A549 (cell line): ENCODE measurements at regions not wholly inside any gene's neighbourhood (a gene's known extent, or its start where the extent isn't known, plus 50 kb on each side); places are given as distances from the start of the nearest gene placed in this dataset.
A peak's percentile ranks its signal among the peaks of the same experiment; 100 is the strongest.

ENCODE experiments used
- ATAC-seq, 2 experiments: fragments of 200-7000 bp in 1 of 2; fragments of >200 bp in 1 of 2; cut with Nextera tagmentation in 1 of 2; cut with Tn5 transposase in 1 of 2; 3 replicates each; pipeline versions ENCODE4 v1.8.0 to v1.9.1; 2018 to 2020; ENCODE audit warnings: mild to moderate bottlenecking in 1 of 2, moderate library complexity in 1 of 2
- CTCF ChIA-PET: fragments of 300-600 bp; sonication (Branson Sonifier 250); formaldehyde crosslinking; extraction: SDS; loops from one replicate; lab custom pipeline; 2021; ENCODE audit warnings: antibody characterized with exemption, inconsistent platforms; lab: Yijun Ruan, JAX
- POLR2A ChIA-PET: fragments of 350-600 bp; formaldehyde crosslinking; extraction: SDS; loops from one replicate; lab custom pipeline; 2021; ENCODE audit warnings: antibody characterized with exemption, inconsistent platforms; lab: Yijun Ruan, JAX
- DNase-seq, 2 experiments: peaks; one replicate each; pipeline versions ENCODE4 v3.0.0 to v3.0.0-alpha.2; 2011 to 2016; ENCODE audit warnings: low read depth in 1 of 2, low spot score in 1 of 2
- FAIRE-seq: peaks from 2 replicates; lab custom pipeline; 2011; peaks lifted over from hg19 to GRCh38; lab: Jason Lieb, UNC
- H3K27ac ChIP-seq, 2 experiments: fragments of >200 bp; sonication (Bioruptor Twin); formaldehyde crosslinking; 3 replicates each; pipeline ENCODE4 v1.5.1; 2016 to 2017
- H3K4me1 ChIP-seq: fragments of >200 bp; sonication (Bioruptor Twin); formaldehyde crosslinking; 3 replicates; pipeline ENCODE4 v1.6.1; 2016
- H3K4me2 ChIP-seq: fragments of >200 bp; sonication (Bioruptor Twin); formaldehyde crosslinking; 3 replicates; pipeline ENCODE4 v1.6.1; 2016
- H3K4me3 ChIP-seq: fragments of >200 bp; sonication (Bioruptor Twin); formaldehyde crosslinking; 3 replicates; pipeline ENCODE4 v1.5.1; 2016
- H3K9me3 ChIP-seq: fragments of >200 bp; sonication (Bioruptor Twin); formaldehyde crosslinking; 3 replicates; pipeline ENCODE4 v1.6.1; 2016
- BHLHE40 ChIP-seq: IDR thresholded peaks from 2 replicates; pipeline ENCODE4 v1.6.1; 2012; ENCODE audit warnings: low read depth, low read length, inconsistent platforms
- CBX2 ChIP-seq: fragments of 200-600 bp; sonication (generic); IDR thresholded peaks from 2 replicates; pipeline ENCODE4 v1.6.1; 2016; ENCODE audit warnings: low read depth, mild to moderate bottlenecking, borderline replicate concordance
- CHD2 ChIP-seq: fragments of 150-350 bp; IDR thresholded peaks from 2 replicates; pipeline ENCODE4 v1.6.1; 2014; ENCODE audit warnings: low read length; ENCODE audit not compliant: partially characterized antibody
- EHMT2 ChIP-seq: fragments of 200-600 bp; sonication (generic); IDR thresholded peaks from 2 replicates; pipeline ENCODE4 v1.6.1; 2016; ENCODE audit warnings: antibody characterized with exemption, low read depth, mild to moderate bottlenecking, moderate library complexity
- FOSL2 ChIP-seq, 2 experiments: fragments of 450-650 bp in 1 of 2; fragments of >200 bp in 1 of 2; sonication (Bioruptor Twin) in 1 of 2; formaldehyde crosslinking; IDR thresholded peaks; 2 replicates each; pipeline versions ENCODE4 v1.5.0 to v1.6.1; 2016 to 2020; ENCODE audit warnings: mild to moderate bottlenecking in 1 of 2, moderate library complexity in 1 of 2
- GATA3 ChIP-seq: IDR thresholded peaks from 2 replicates; pipeline ENCODE4 v1.6.1; 2012; ENCODE audit warnings: borderline replicate concordance
- HES2 ChIP-seq: fragments of >200 bp; sonication (Bioruptor Twin); formaldehyde crosslinking; IDR thresholded peaks from 2 replicates; pipeline ENCODE4 v1.6.1; 2016
- HOXA7 ChIP-seq: fragments of 250-450 bp; sonication (Bioruptor Pico); IDR thresholded peaks from 2 replicates; pipeline ENCODE4 v1.5.0; 2020; ENCODE audit warnings: mild to moderate bottlenecking, moderate library complexity
- HOXB13 ChIP-seq: fragments of 250-450 bp; sonication (Bioruptor Pico); IDR thresholded peaks from 2 replicates; pipeline ENCODE4 v1.5.0; 2020; ENCODE audit warnings: low read depth, mild to moderate bottlenecking, moderate library complexity
- JUN ChIP-seq, 2 experiments: fragments of >200 bp; sonication (Bioruptor Twin); formaldehyde crosslinking; IDR thresholded peaks; 2 replicates in 1 of 2; 3 replicates in 1 of 2; pipeline ENCODE4 v1.6.1; 2016 to 2017
- MAFK ChIP-seq: fragments of 450-650 bp; IDR thresholded peaks from 2 replicates; pipeline ENCODE4 v1.6.1; 2014; ENCODE audit not compliant: partially characterized antibody
- MYC ChIP-seq: IDR thresholded peaks from 2 replicates; pipeline ENCODE4 v1.6.1; 2012; ENCODE audit warnings: mild to moderate bottlenecking, inconsistent platforms, low read length, improper control_type of control experiment, borderline replicate concordance
- NFE2L2 ChIP-seq: fragments of 150-350 bp; conservative IDR thresholded peaks from 2 replicates; pipeline ENCODE4 v1.6.1; 2014; ENCODE audit warnings: low read length
- NPAS2 ChIP-seq: fragments of 250-450 bp; sonication (Bioruptor Pico); IDR thresholded peaks from 2 replicates; pipeline ENCODE4 v1.8.0; 2022; ENCODE audit warnings: mild to moderate bottlenecking, moderate library complexity, borderline replicate concordance
- PHF8 ChIP-seq: fragments of 200-600 bp; sonication (generic); IDR thresholded peaks from 2 replicates; pipeline ENCODE4 v1.6.1; 2016; ENCODE audit warnings: low read depth, mild to moderate bottlenecking, antibody characterized with exemption, moderate library complexity, borderline replicate concordance
- RAD21 ChIP-seq, 2 experiments: fragments of >200 bp in 1 of 2; sonication (Bioruptor Twin) in 1 of 2; formaldehyde crosslinking in 1 of 2; IDR thresholded peaks in 1 of 2; conservative IDR thresholded peaks in 1 of 2; 2 replicates in 1 of 2; 3 replicates in 1 of 2; pipeline ENCODE4 v1.6.1; 2012 to 2018; ENCODE audit warnings: inconsistent platforms in 1 of 2
- SMC3 ChIP-seq: fragments of >200 bp; sonication (Bioruptor Twin); formaldehyde crosslinking; IDR thresholded peaks from 3 replicates; pipeline ENCODE4 v1.6.1; 2018; ENCODE audit warnings: inconsistent platforms
- ZNF302 ChIP-seq: fragments of 250-450 bp; sonication (Bioruptor Pico); IDR thresholded peaks from 2 replicates; pipeline ENCODE4 v1.9.0; 2021; ENCODE audit warnings: inconsistent platforms, mild to moderate bottlenecking, moderate library complexity
- WGBS: methylation state at CpG from one replicate; pipeline ENCODE4 v1.1.6; 2017; ENCODE audit errors: missing lambda C conversion rate; 5-methylcytosine and 5-hydroxymethylcytosine counted together
- TF ChIP-seq, protein P1 (sequence below): IDR thresholded peaks from 2 replicates; pipeline ENCODE4 v1.6.1; 2012
- TF ChIP-seq, protein P2 (sequence below): IDR thresholded peaks from 2 replicates; pipeline ENCODE4 v1.6.1; 2012; ENCODE audit warnings: low read depth, borderline replicate concordance
- TF ChIP-seq, protein P3 (sequence below): fragments of 250-450 bp; sonication (Bioruptor Pico); IDR thresholded peaks from 2 replicates; pipeline ENCODE4 v1.5.0; 2021; ENCODE audit warnings: mild to moderate bottlenecking, moderate library complexity, borderline replicate concordance

DNA sequence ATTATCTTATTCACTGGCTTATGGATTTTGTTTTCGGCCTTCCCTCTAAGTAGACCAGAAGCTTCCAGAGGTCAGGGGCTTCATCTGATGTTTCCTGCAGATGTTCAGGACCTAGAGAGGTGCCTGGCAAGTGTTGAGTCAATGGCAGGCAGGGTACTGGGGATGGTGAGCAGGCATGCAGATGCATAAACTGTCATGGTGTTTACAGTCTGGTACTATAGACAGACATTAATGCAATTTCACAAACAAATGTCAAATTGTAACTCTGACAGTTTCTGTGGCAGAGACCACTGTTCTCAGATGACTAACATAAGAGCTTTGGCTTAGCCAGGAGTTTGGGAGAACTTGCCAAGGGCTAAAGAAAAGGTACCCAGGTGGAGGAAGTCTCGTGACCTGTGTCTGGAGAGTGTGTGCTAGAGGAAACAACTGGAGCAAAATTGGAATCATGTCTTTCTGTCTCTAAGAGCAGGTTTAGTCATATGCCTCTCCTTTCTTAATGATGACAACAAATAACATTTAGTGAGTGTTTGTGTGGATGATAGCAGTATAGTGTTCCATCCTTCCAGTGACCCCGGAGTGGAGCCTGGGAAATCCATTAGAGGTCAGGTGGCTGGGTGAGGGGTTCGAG lies 53.7 kb upstream of the TRAK1 start:
- no peak for TF ChIP-seq SMC3
- TF ChIP-seq, protein P1, sequence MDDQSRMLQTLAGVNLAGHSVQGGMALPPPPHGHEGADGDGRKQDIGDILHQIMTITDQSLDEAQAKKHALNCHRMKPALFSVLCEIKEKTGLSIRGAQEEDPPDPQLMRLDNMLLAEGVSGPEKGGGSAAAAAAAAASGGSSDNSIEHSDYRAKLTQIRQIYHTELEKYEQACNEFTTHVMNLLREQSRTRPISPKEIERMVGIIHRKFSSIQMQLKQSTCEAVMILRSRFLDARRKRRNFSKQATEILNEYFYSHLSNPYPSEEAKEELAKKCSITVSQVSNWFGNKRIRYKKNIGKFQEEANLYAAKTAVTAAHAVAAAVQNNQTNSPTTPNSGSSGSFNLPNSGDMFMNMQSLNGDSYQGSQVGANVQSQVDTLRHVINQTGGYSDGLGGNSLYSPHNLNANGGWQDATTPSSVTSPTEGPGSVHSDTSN: no peak
- no peak for TF ChIP-seq RAD21 (conservative IDR thresholded peaks at IDR 0.05 in 1 of 2, IDR thresholded peaks at IDR 0.05 in 1 of 2)
- no peak for TF ChIP-seq CHD2
- no peak for TF ChIP-seq NFE2L2
- no peak for TF ChIP-seq HOXA7 (CRISPR knock-in tag)
- TF ChIP-seq, protein P2, sequence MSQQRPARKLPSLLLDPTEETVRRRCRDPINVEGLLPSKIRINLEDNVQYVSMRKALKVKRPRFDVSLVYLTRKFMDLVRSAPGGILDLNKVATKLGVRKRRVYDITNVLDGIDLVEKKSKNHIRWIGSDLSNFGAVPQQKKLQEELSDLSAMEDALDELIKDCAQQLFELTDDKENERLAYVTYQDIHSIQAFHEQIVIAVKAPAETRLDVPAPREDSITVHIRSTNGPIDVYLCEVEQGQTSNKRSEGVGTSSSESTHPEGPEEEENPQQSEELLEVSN: no peak
- TF ChIP-seq CBX2: no peak
- no peak for TF ChIP-seq HES2
- TF ChIP-seq, all 56 proteins: peak for 0
- CTCF ChIA-PET: interaction anchor here (4.9 kb wide), 1 partner anchor 63 kb away, joined by 18 read pairs; no protein-coding TSS in a partner anchor
- WGBS: 91% methylated on average over 4 of the region's 4 CpGs
- peak overlapping the region; percentile 71 to 81; a peak in 5 of 6 replicates for H3K27ac ChIP-seq
- H3K4me3 ChIP-seq: no peak overlapping the region
- H3K4me1 ChIP-seq: peaks cover 51% of the 10 kb centered on the region
- ATAC-seq (no peak), FAIRE-seq (no peak), DNase-seq (no peak)
- H3K4me2 ChIP-seq: peak overlapping the region; percentile 52; the same call in 1 of the 3 replicates
- POLR2A ChIA-PET: no interaction called here
- no peaks in the 10 kb centered on the region for H3K9me3 ChIP-seq

DNA sequence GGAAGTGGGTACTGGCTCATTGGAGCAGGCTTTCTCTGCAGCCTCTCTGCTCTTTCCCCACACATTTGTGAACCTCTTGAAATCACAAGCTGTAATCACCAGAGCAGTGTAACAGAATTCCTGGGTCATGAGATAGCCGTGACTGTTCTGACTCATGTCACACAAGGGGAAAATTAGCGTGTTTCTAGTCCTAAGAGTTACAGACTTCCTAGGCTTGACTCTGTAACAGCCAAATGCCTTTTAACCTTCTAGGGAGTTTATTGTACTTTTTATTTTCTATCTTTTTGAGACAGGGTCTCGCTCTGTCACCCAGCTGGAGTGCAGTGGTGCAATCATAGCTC lies 54.7 kb upstream of the TRAK1 start:
- Histone ChIP-seq H3K27ac (peak overlapping the region; percentile 71 to 81), H3K9me3 (no peaks in the 10 kb centered on the region), H3K4me3 (no peak overlapping the region), H3K4me2 (peak overlapping the region; percentile 52), H3K4me1 (peaks cover 55% of the 10 kb centered on the region)
- ChIA-PET POLR2A (no interaction called here), CTCF (interaction anchor here (1.0 to 4.9 kb wide), 4 partner anchors 16 to 64 kb away, joined by 3 to 18 read pairs (median 8); no protein-coding TSS in a partner anchor)
- FAIRE-seq (no peak), ATAC-seq (peak; percentile 84 to 85), DNase-seq (peak; percentile 53 to 62)
- WGBS: 31% methylated on average over 3 of the region's 3 CpGs
- TF ChIP-seq ZNF302 (CRISPR knock-in tag) (no peak), MYC (no peak), GATA3 (no peak), EHMT2 (no peak), PHF8 (no peak), NPAS2 (CRISPR knock-in tag) (no peak), FOSL2 (IDR thresholded peaks at IDR 0.05) (0 out of 2 replicates have a peak, but pooled peaks have one; percentile 12), FOSL2 (CRISPR knock-in tag; IDR thresholded peaks at IDR 0.05) (peak; percentile 67), HOXB13 (CRISPR knock-in tag) (no peak), JUN (IDR thresholded peaks at IDR 0.05) (0 out of 5 replicates have a peak, but pooled peaks of 1 of the 2 experiments have one; percentile 24)

- H3K27ac ChIP-seq: peak overlapping the region; percentile 71 to 81
Measured at GRCh38 chr3:42035816-42036482, 55.2 kb upstream of the TRAK1 start.

More at GRCh38 chr3:42035816-42036482, 55.2 kb upstream of the TRAK1 start:
- ChIA-PET POLR2A (no interaction called here), CTCF (interaction anchor here (0.7 to 4.9 kb wide), 5 partner anchors 11 to 64 kb away, joined by 3 to 18 read pairs (median 4); no protein-coding TSS in a partner anchor)
- WGBS: 66% methylated on average over 3 of the region's 4 CpGs
- Histone ChIP-seq H3K4me2 (peak overlapping the region; percentile 52), H3K4me3 (no peak overlapping the region), H3K9me3 (no peaks in the 10 kb centered on the region), H3K4me1 (peaks cover 58% of the 10 kb centered on the region)
- ATAC-seq (peak; percentile 21 to 28; a peak in 4 of 6 replicates), DNase-seq (no peak), FAIRE-seq (no peak)
- TF ChIP-seq MAFK (peak; percentile 62), BHLHE40 (no peak)
- TF ChIP-seq, protein P3, sequence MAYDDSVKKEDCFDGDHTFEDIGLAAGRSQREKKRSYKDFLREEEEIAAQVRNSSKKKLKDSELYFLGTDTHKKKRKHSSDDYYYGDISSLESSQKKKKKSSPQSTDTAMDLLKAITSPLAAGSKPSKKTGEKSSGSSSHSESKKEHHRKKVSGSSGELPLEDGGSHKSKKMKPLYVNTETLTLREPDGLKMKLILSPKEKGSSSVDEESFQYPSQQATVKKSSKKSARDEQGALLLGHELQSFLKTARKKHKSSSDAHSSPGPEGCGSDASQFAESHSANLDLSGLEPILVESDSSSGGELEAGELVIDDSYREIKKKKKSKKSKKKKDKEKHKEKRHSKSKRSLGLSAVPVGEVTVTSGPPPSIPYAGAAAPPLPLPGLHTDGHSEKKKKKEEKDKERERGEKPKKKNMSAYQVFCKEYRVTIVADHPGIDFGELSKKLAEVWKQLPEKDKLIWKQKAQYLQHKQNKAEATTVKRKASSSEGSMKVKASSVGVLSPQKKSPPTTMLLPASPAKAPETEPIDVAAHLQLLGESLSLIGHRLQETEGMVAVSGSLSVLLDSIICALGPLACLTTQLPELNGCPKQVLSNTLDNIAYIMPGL: no peak
